ENCODE measurements at regions not wholly inside any gene's neighbourhood (a gene's known extent, or its start where the extent isn't known, plus 50 kb on each side); places are given as distances from the start of the nearest gene placed in this dataset.

GRCh38 chr9:108655818-108656217, 200.0 kb downstream of the ACTL7B start:
- TF ChIP-seq CTCF (IDR thresholded peaks at IDR 0.05; ENCODE audit: low read depth, low read length, missing input control) (no peak), EGR1 (IDR thresholded peaks at IDR 0.05; ENCODE audit: low read depth in 2 of 2) (no peak), SP1 (IDR thresholded peaks at IDR 0.05) (no peak), REST (IDR thresholded peaks at IDR 0.05) (no peak), ATF3 (IDR thresholded peaks at IDR 0.05) (no peak), TAF1 (conservative IDR thresholded peaks at IDR 0.05) (no peak), RAD21 (IDR thresholded peaks at IDR 0.05) (no peak), HNF4A (conservative IDR thresholded peaks at IDR 0.05) (no peak), MAX (IDR thresholded peaks at IDR 0.05) (no peak)
